ENCODE measurements at regions not wholly inside any gene's neighbourhood (a gene's known extent, or its start where the extent isn't known, plus 50 kb on each side); places are given as distances from the start of the nearest gene placed in this dataset.

DNA sequence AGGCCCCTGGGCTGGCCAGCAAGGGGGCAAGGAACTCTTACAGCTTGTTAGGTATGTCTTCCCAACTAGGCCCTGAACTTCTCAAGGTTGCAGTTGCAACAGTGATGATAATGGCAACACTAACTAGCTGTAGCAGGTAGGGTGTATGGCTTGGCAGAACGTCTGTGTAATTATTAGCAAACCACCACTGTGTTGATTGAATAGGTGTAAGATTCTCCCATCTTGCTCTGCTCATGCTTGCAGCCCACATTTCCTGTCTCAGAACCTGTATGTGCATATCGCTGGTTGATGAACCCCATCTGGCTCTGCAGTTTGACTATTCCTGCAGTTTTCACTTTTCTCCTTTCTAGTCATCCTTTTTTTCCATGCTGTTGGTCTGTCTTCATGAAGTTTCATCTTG, 178.8 kb downstream of the KATNAL1 start:
- Histone ChIP-seq H2AFZ (ENCODE audit: low read length) (no peak overlapping the region), H3K4me3 (ENCODE audit: extremely low read depth in 1 of 4, insufficient read depth in 2 of 4, low read depth in 3 of 4, low read length in 4 of 4) (no peak overlapping the region)
- 93% methylated on average over 2 of the region's 2 CpGs; no CpG with 5 or more reads in 1 of the 2 experiments for WGBS, 2 experiments (ENCODE audit: extremely low coverage in 1 of 2, insufficient coverage in 1 of 2, insufficient read length in 1 of 2, insufficient replicate concordance in 2 of 2, low coverage in 1 of 2, low lambda C conversion rate in 2 of 2, missing lambda C conversion rate in 1 of 2)
- TF ChIP-seq SP1 (IDR thresholded peaks at IDR 0.05; ENCODE audit: low read depth, low read length): no peak
- no peak for TF ChIP-seq CTCF (IDR thresholded peaks at IDR 0.05; ENCODE audit: control extremely low read depth in 1 of 3, insufficient read depth in 1 of 3, low read depth in 1 of 3, low read length in 3 of 3)
- TF ChIP-seq CBX5 (IDR thresholded peaks at IDR 0.05; ENCODE audit: low read depth, low read length): no peak
- TF ChIP-seq, protein P1, sequence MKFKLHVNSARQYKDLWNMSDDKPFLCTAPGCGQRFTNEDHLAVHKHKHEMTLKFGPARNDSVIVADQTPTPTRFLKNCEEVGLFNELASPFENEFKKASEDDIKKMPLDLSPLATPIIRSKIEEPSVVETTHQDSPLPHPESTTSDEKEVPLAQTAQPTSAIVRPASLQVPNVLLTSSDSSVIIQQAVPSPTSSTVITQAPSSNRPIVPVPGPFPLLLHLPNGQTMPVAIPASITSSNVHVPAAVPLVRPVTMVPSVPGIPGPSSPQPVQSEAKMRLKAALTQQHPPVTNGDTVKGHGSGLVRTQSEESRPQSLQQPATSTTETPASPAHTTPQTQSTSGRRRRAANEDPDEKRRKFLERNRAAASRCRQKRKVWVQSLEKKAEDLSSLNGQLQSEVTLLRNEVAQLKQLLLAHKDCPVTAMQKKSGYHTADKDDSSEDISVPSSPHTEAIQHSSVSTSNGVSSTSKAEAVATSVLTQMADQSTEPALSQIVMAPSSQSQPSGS (IDR thresholded peaks at IDR 0.05; ENCODE audit: low read length): no peak
- no peak for TF ChIP-seq PHF8 (conservative IDR thresholded peaks at IDR 0.05; ENCODE audit: low read depth, low read length)
- TF ChIP-seq SP2 (IDR thresholded peaks at IDR 0.05; ENCODE audit: low read length): no peak

More for the DNA sequence above, 178.8 kb downstream of the KATNAL1 start:
- Histone ChIP-seq H2BK120ac (replicated peaks; ENCODE audit: low read depth, low read length) (no peak overlapping the region), H2BK5ac (ENCODE audit: low read depth, low read length) (no peak overlapping the region), H3K27me3 (replicated peaks in 1 of 4; ENCODE audit: control insufficient read depth in 3 of 4, extremely low read depth in 1 of 4, insufficient read depth in 3 of 4, low read length in 3 of 4) (0 out of 7 replicates have a peak, but pooled peaks cover 0 to 3% (median 0%) of the 10 kb centered on the region in 4 experiments), H3K9ac (replicated peaks in 1 of 4; ENCODE audit: extremely low read depth in 1 of 4, low read depth in 3 of 4, low read length in 3 of 4) (no peak overlapping the region), H3K56ac (replicated peaks; ENCODE audit: insufficient read length, low read depth, low read length) (no peak overlapping the region), H3K18ac (ENCODE audit: extremely low read depth, low read length) (no peak overlapping the region), H3K23ac (ENCODE audit: insufficient read length) (no peak overlapping the region), H3K4me2 (ENCODE audit: insufficient read depth in 1 of 2, low read depth in 2 of 2, low read length in 2 of 2) (no peak overlapping the region), H4K8ac (ENCODE audit: extremely low read depth, insufficient read depth, low read length) (no peak overlapping the region), H4K5ac (ENCODE audit: insufficient read length, low read depth, low read length) (no peak overlapping the region), H3K36me3 (ENCODE audit: control insufficient read depth in 2 of 4, insufficient read depth in 4 of 4, low read length in 3 of 4) (no peaks in the 10 kb centered on the region), H3K9me3 (ENCODE audit: insufficient read depth in 2 of 2, low read depth in 1 of 2, low read length in 1 of 2) (no peaks in the 10 kb centered on the region), H2BK15ac (ENCODE audit: low read length) (no peak overlapping the region), H2BK20ac (ENCODE audit: low read length) (no peak overlapping the region), H4K91ac (replicated peaks; ENCODE audit: insufficient read length, low read length) (no peak overlapping the region), H3K14ac (ENCODE audit: insufficient read length) (no peak overlapping the region), H3K79me2 (ENCODE audit: control insufficient read depth in 1 of 2, insufficient read depth in 2 of 2, low read length in 2 of 2) (no peaks in the 10 kb centered on the region), H3K4me1 (replicated peaks in 1 of 4; ENCODE audit: control insufficient read depth in 3 of 4, insufficient read depth in 4 of 4, low read length in 3 of 4) (peaks cover 0 to 2% (median 0%) of the 10 kb centered on the region in 4 experiments; a peak in 1 of 7 replicates), H3K79me1 (ENCODE audit: low read depth, low read length) (no peaks in the 10 kb centered on the region), H2BK12ac (ENCODE audit: low read depth, low read length) (no peak overlapping the region), H4K20me1 (replicated peaks in 1 of 2; ENCODE audit: control insufficient read depth in 1 of 2, insufficient read depth in 2 of 2, low read length in 2 of 2) (no peaks in the 10 kb centered on the region), H3K4ac (replicated peaks; ENCODE audit: insufficient read length, low read depth, low read length) (no peak overlapping the region), H3K27ac (ENCODE audit: low read depth, low read length) (no peak overlapping the region), H2AK5ac (ENCODE audit: low read depth, low read length) (no peak overlapping the region), H3K23me2 (ENCODE audit: low read depth, low read length) (no peaks in the 10 kb centered on the region; the same call in 1 of the 2 replicates)
- DNase-seq (ENCODE audit: low read depth in 1 of 2, low spot score in 2 of 2) (no peak), FAIRE-seq (no peak)
- ChIA-PET POLR2A (ENCODE audit: partially characterized antibody) (no interaction called here), CTCF (ENCODE audit: partially characterized antibody) (interaction anchor here (1.6 kb wide), 1 partner anchor 17 kb away, joined by 4 read pairs; no protein-coding TSS in a partner anchor)
